ENCODE measurements at regions not wholly inside any gene's neighbourhood (a gene's known extent, or its start where the extent isn't known, plus 50 kb on each side); places are given as distances from the start of the nearest gene placed in this dataset.
A peak's percentile ranks its signal among the peaks of the same experiment; 100 is the strongest.

DNA sequence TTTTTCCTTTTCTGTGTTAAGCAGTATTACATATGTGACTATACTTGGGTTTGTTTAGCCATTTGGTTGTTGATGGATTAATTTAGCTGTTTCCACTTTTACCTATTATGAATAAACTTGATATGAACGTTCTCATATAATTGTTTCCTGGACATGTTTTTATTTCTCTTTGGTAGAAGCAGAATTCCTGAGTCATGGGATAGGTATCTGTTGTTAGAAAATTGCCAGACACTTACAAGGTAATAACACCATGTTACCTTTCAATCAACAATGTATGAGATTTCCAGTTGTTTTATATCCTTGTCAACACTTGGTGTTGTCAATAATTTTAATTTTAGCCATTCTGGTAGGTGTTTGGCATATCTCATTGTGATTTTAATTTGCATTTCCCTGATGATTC lies 475.4 kb downstream of the IGSF11 start:
- Mint-ChIP-seq H3K27ac (no peak overlapping the region), H3K4me3 (no peak overlapping the region), H3K9me3 (no peaks in the 10 kb centered on the region), H3K4me1 (no peaks in the 10 kb centered on the region), H3K27me3 (no peaks in the 10 kb centered on the region), H3K36me3 (no peaks in the 10 kb centered on the region)
- POLR2A ChIA-PET: no interaction called here
- ATAC-seq (ENCODE audit: low read depth) (no peak), DNase-seq (no peak)

- no peak for ATAC-seq (ENCODE audit: low read depth)
- Mint-ChIP-seq H3K27ac (no peak overlapping the region), H3K4me1 (no peaks in the 10 kb centered on the region)
Measured at GRCh38 chr3:118564800-118565199, 469.8 kb downstream of the IGSF11 start.

DNA sequence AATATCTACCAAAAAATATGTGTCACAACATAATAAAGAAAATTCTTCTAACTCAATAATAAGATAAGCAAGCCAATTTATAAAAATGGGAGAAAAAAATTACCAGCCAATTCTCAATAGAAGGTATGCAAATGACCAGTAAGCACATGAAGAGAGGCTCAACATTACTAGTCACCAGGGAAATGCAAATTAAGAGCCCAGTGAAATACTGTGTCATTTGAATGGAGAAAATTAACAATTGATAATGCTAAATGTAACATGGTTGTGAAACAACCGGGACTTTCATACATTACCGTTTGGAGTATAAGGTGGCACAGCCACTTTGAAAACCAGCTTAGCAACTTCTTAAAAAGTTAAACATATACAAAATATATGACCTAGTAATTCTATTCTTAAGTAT lies 460.7 kb downstream of the IGSF11 start:
- Mint-ChIP-seq H3K36me3 (no peaks in the 10 kb centered on the region), H3K4me3 (no peak overlapping the region), H3K9me3 (peaks cover 8% of the 10 kb centered on the region), H3K27me3 (no peaks in the 10 kb centered on the region), H3K4me1 (no peaks in the 10 kb centered on the region), H3K27ac (no peak overlapping the region)
- POLR2A ChIA-PET: no interaction called here
- DNase-seq (no peak), ATAC-seq (ENCODE audit: low read depth) (no peak)

More at GRCh38 chr3:118564800-118565199, 469.8 kb downstream of the IGSF11 start:
- H3K4me3 Mint-ChIP-seq: no peak overlapping the region
- no peaks in the 10 kb centered on the region for H3K36me3 Mint-ChIP-seq
- no peak for DNase-seq
- no peaks in the 10 kb centered on the region for H3K27me3 Mint-ChIP-seq
- POLR2A ChIA-PET: no interaction called here
- H3K9me3 Mint-ChIP-seq: peaks cover 4% of the 10 kb centered on the region

DNA sequence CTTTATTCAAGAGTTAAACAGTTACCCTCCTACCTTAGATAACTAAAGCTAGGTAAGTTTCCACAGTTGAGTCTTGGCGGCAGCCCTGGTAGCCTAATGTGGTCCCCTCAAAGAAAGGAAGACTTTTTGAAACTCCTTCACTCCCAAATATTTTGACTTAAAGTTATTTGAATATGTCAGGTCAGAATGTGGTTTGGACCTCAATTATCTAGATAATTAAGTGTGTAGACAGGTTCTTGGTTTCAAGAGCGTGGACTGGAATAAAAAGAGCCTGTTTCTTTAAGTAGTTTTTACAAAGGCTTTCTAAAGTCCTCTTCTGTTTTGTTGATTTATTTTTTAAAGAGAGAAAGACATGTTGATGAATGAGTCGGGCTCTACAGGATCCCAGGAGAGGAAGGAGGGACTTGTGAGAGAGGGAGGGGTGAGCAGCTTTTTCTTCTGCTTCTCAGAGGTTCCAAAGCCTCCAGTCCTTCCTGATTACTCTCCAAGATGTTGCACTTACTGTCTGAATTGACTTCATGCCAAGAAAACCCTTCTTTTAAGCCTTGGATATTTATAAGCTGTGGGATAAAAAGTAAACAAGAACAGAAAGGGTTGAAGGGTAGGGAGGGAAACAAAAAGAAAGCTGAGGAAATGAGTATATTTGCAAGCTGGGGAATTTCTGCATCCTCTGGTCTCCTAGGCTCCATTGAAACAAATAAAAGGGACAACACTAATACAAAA lies 457.4 kb downstream of the IGSF11 start:
- no peak for ATAC-seq (ENCODE audit: low read depth)
- POLR2A ChIA-PET: no interaction called here

GRCh38 chr3:118578559-118578958 lies 456.1 kb downstream of the IGSF11 start:
- DNase-seq (no peak), ATAC-seq (ENCODE audit: low read depth) (no peak)
- POLR2A ChIA-PET: no interaction called here
- Mint-ChIP-seq H3K36me3 (no peaks in the 10 kb centered on the region), H3K4me3 (no peak overlapping the region), H3K9me3 (no peaks in the 10 kb centered on the region), H3K27ac (no peak overlapping the region), H3K4me1 (no peaks in the 10 kb centered on the region), H3K27me3 (no peaks in the 10 kb centered on the region)

More for the DNA sequence above, 457.4 kb downstream of the IGSF11 start:
- DNase-seq: no peak
- Mint-ChIP-seq H3K27ac (no peak overlapping the region), H3K36me3 (no peaks in the 10 kb centered on the region), H3K27me3 (no peaks in the 10 kb centered on the region), H3K4me1 (no peaks in the 10 kb centered on the region), H3K9me3 (no peaks in the 10 kb centered on the region), H3K4me3 (no peak overlapping the region)

DNA sequence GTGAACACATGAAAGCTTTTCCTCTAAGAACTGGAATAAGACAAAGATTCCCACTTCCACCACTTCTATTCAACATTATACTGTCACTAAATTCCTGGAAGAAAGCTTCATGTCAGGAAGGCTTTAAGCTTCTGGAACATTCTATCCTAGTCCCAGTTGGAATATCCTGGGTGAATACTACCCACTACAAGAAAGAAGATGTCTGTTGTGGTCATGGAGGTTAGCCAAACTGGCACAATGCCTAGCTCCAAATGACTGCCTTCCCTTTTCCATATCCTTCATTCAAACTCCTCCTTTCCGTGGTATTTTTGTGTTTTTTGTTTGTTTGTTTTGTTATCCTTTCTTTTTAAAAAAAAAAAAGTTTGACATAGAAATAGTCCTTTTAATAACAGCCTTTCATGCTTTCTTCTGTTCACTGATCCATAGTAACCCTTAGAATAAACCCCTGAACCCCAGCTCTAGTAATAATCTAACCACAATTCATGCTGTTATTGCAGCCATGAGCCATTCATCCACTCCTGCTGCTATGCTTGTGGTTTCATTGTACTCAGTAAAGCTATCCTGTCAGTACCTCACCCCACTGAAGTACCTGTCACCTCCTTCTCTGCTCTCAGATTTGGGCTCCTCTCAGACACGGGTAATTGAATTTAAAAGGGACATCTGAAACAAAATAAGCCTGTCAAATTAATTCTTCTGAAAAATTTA lies 447.5 kb downstream of the IGSF11 start:
- no peaks in the 10 kb centered on the region for H3K4me1 Mint-ChIP-seq
- H3K27me3 Mint-ChIP-seq: no peaks in the 10 kb centered on the region
- DNase-seq (no peak), ATAC-seq (ENCODE audit: low read depth) (no peak)
- H3K27ac Mint-ChIP-seq: no peak overlapping the region
- POLR2A ChIA-PET: no interaction called here
- no peak overlapping the region for H3K4me3 Mint-ChIP-seq
- no peaks in the 10 kb centered on the region for H3K9me3 Mint-ChIP-seq
- H3K36me3 Mint-ChIP-seq: no peaks in the 10 kb centered on the region

DNA sequence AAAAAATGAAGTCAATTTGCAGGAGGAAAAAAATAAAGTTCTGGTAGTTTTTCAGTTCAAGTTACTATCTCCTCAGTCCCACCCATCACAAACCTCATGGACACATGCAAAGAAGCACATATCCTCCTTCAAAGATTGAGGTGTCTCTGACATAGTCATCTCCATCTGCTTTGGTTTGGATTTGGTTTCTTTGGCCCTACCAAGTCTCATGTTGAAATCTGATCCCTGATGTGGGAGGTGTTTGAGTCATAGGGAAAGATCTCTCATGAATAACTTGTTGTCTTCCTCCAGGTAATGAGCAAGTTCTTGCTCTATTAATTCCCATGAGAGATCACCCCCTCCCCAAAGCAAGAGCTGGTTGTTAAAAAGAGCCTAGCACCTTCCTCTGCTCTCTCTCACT lies 446.8 kb downstream of the IGSF11 start:
- Mint-ChIP-seq H3K36me3 (no peaks in the 10 kb centered on the region), H3K9me3 (peaks cover 2% of the 10 kb centered on the region), H3K4me3 (no peak overlapping the region), H3K4me1 (no peaks in the 10 kb centered on the region), H3K27me3 (no peaks in the 10 kb centered on the region), H3K27ac (no peak overlapping the region)
- ATAC-seq (ENCODE audit: low read depth) (no peak), DNase-seq (no peak)
- POLR2A ChIA-PET: no interaction called here

- DNase-seq: no peak
- Mint-ChIP-seq H3K27ac (no peak overlapping the region), H3K36me3 (no peaks in the 10 kb centered on the region), H3K4me3 (no peak overlapping the region), H3K9me3 (peaks cover 4% of the 10 kb centered on the region), H3K27me3 (no peaks in the 10 kb centered on the region), H3K4me1 (no peaks in the 10 kb centered on the region)
- no peak for ATAC-seq (ENCODE audit: low read depth)
- POLR2A ChIA-PET: no interaction called here
Measured at GRCh38 chr3:118593277-118593670, 441.4 kb downstream of the IGSF11 start.

- DNase-seq (no peak), ATAC-seq (ENCODE audit: low read depth) (no peak)
- no peak overlapping the region for H3K27ac Mint-ChIP-seq
- POLR2A ChIA-PET: no interaction called here
- no peaks in the 10 kb centered on the region for H3K36me3 Mint-ChIP-seq
- H3K9me3 Mint-ChIP-seq: peaks cover 4% of the 10 kb centered on the region
- H3K4me3 Mint-ChIP-seq: no peak overlapping the region
- no peaks in the 10 kb centered on the region for H3K27me3 Mint-ChIP-seq
- H3K4me1 Mint-ChIP-seq: no peaks in the 10 kb centered on the region
Measured at GRCh38 chr3:118597184-118597583, 437.5 kb downstream of the IGSF11 start.

DNA sequence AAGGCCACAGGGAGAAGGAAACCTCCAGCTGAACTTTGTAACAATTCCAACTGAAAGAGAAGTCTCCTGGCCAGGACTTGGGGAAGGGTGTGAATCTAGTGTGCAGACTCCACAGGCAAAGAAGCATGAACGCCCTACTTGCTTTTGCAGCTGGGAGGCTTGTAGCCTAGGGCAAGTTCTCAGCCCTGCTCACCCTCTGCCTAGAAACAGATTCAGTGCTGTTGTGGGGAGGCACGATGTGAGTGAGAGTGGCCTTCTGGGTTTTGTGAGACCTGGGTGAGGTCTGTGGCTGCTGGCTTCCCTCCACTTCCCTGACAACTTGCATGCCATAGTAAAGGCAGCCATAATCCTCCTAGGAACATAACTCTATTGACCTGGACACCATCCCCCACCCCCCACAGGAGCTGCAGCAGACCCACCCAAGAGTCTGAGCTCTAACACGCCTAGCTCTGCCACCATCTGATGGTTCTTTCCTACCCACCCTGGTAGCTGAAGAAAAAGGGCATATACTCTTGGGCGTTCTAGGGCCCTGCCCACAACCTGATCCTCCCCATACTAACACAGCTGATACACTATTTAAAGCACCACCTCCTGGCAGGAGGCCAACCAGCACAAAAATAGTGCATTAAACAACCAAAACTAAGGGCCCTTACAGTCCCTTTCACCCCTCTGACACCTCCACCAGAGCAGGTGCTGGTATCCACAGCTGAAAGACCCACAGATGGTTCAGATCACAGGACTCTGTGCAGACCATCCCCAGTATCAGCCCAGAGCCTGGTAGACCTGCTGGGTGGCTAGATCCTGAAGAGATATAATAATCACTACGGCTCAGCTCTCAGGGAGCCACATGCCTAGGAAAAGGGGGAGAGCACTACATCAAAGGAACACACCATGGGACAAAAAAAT lies 426.5 kb downstream of the IGSF11 start:
- no peak overlapping the region for H3K27ac Mint-ChIP-seq
- DNase-seq: no peak
- peaks cover 1% of the 10 kb centered on the region for H3K9me3 Mint-ChIP-seq
- POLR2A ChIA-PET: no interaction called here
- H3K4me1 Mint-ChIP-seq: no peaks in the 10 kb centered on the region
- no peak for ATAC-seq (ENCODE audit: low read depth)
- H3K4me3 Mint-ChIP-seq: no peak overlapping the region
- no peaks in the 10 kb centered on the region for H3K27me3 Mint-ChIP-seq
- H3K36me3 Mint-ChIP-seq: no peaks in the 10 kb centered on the region

DNA sequence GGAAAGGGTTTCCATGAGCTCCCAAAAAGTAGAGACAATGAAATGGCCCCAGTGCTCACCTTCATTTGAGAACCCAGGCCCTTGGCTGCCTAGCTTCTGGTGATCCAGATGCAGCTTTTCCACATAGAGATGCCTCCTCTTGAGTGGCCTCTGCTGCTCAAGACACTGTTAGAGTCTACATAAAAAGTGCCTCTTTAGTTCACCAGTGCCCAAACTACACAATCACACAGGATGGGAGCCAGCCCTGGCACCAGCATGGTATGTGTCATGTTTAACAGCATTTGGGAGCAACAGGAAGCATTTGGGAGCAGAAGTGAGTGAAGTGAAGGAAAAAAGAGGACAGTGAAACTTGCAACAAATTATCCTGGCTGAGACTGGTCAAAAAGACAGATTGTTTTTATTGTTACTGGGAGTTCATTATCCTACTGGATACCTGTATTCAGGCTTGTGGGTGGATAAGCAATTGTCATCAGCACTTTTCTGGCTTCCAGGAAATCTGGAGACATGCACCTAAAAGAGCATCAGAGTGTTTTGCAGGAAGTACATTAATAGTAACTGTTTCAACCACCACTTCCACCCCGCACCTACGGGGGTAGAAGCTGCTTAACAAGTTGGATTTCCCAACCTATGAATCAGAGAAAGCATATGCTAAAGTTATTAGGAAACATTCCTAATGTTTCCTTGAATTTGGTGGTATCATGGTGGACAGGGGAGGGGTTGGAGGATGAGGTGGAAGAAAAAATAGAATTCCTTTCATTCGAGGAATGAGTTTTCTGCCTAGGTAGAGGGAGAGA lies 416.2 kb downstream of the IGSF11 start:
- no peak overlapping the region for H3K4me3 Mint-ChIP-seq
- peaks cover 2% of the 10 kb centered on the region for H3K9me3 Mint-ChIP-seq
- ATAC-seq (ENCODE audit: low read depth) (no peak), DNase-seq (no peak)
- peaks cover 3% of the 10 kb centered on the region for H3K4me1 Mint-ChIP-seq
- H3K27ac Mint-ChIP-seq: no peak overlapping the region
- POLR2A ChIA-PET: no interaction called here
- H3K27me3 Mint-ChIP-seq: no peaks in the 10 kb centered on the region
- H3K36me3 Mint-ChIP-seq: no peaks in the 10 kb centered on the region

DNA sequence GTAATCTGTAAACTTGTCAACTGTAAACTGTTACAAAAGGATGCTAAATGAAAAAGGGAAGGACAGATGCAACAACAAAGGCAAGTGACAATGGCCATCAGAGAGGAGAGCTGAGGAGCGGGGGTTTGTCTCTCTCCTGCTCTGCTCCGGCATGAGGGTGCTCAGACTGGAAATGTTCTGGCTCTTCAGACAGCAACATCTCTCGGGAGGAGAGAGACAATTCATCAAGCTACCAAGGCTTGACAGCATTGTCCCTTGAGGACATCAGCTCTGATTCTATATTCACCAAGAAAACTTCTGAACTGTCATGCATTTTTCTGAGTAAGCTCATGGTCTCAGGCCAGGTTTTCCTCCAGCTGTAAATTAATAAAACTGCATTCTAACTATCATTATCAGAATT lies 408.2 kb downstream of the IGSF11 start:
- Mint-ChIP-seq H3K4me3 (no peak overlapping the region), H3K4me1 (no peaks in the 10 kb centered on the region), H3K27me3 (no peaks in the 10 kb centered on the region), H3K36me3 (no peaks in the 10 kb centered on the region), H3K9me3 (no peaks in the 10 kb centered on the region), H3K27ac (no peak overlapping the region)
- POLR2A ChIA-PET: no interaction called here
- ATAC-seq (ENCODE audit: low read depth): no peak
- DNase-seq: no peak

GRCh38 chr3:118628704-118629341 lies 405.8 kb downstream of the IGSF11 start:
- Mint-ChIP-seq H3K27ac (no peak overlapping the region), H3K27me3 (no peaks in the 10 kb centered on the region), H3K36me3 (no peaks in the 10 kb centered on the region), H3K4me3 (no peak overlapping the region), H3K4me1 (no peaks in the 10 kb centered on the region), H3K9me3 (no peaks in the 10 kb centered on the region)
- POLR2A ChIA-PET: no interaction called here
- ATAC-seq (ENCODE audit: low read depth) (peak; percentile 63), DNase-seq (no peak)
